ENCODE measurements at regions not wholly inside any gene's neighbourhood (a gene's known extent, or its start where the extent isn't known, plus 50 kb on each side); places are given as distances from the start of the nearest gene placed in this dataset.

DNA sequence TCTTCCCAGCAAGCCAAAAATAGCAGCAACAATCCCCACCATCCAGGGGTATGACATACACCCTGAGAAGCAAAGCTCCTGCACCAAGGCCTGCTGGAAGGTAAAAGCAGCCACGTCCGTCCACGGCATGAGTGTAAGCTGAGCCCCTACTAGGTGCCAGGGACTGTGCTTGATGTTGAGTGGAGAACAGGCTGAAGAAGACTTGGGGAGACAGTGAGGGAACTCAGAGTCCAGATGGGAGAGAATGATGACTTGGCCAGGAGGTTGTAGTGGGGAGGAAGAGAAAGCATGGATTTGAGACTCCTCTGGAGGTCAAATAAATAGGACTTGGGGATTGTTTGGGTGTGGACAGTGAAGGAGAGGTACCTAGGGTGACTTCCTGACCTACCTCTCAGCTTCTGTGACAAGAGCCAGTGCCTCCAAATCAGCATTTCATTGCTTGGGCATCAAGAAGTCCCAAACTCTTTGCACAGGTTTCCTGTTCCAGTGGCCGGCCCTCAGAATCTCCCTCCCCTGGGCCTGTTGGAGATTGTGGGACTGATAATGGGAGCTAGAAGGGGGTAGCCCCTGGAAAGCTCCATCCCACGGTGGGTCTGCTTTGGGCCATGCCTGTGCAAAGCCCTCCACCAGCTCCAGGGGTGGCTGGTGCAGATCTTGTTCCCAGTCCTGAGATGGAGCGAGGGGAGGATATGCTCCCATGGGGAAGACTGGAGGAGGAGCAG lies 58.3 kb upstream of the ADAMTS2 start:
- TF ChIP-seq, protein P1, sequence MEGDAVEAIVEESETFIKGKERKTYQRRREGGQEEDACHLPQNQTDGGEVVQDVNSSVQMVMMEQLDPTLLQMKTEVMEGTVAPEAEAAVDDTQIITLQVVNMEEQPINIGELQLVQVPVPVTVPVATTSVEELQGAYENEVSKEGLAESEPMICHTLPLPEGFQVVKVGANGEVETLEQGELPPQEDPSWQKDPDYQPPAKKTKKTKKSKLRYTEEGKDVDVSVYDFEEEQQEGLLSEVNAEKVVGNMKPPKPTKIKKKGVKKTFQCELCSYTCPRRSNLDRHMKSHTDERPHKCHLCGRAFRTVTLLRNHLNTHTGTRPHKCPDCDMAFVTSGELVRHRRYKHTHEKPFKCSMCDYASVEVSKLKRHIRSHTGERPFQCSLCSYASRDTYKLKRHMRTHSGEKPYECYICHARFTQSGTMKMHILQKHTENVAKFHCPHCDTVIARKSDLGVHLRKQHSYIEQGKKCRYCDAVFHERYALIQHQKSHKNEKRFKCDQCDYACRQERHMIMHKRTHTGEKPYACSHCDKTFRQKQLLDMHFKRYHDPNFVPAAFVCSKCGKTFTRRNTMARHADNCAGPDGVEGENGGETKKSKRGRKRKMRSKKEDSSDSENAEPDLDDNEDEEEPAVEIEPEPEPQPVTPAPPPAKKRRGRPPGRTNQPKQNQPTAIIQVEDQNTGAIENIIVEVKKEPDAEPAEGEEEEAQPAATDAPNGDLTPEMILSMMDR (IDR thresholded peaks at IDR 0.05; ENCODE audit: low read depth, low read length, missing input control) = no peak
- TF ChIP-seq, protein P2, sequence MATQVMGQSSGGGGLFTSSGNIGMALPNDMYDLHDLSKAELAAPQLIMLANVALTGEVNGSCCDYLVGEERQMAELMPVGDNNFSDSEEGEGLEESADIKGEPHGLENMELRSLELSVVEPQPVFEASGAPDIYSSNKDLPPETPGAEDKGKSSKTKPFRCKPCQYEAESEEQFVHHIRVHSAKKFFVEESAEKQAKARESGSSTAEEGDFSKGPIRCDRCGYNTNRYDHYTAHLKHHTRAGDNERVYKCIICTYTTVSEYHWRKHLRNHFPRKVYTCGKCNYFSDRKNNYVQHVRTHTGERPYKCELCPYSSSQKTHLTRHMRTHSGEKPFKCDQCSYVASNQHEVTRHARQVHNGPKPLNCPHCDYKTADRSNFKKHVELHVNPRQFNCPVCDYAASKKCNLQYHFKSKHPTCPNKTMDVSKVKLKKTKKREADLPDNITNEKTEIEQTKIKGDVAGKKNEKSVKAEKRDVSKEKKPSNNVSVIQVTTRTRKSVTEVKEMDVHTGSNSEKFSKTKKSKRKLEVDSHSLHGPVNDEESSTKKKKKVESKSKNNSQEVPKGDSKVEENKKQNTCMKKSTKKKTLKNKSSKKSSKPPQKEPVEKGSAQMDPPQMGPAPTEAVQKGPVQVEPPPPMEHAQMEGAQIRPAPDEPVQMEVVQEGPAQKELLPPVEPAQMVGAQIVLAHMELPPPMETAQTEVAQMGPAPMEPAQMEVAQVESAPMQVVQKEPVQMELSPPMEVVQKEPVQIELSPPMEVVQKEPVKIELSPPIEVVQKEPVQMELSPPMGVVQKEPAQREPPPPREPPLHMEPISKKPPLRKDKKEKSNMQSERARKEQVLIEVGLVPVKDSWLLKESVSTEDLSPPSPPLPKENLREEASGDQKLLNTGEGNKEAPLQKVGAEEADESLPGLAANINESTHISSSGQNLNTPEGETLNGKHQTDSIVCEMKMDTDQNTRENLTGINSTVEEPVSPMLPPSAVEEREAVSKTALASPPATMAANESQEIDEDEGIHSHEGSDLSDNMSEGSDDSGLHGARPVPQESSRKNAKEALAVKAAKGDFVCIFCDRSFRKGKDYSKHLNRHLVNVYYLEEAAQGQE (IDR thresholded peaks at IDR 0.05) = no peak
- no peak for TF ChIP-seq TAF1 (conservative IDR thresholded peaks at IDR 0.05)
- no peak for TF ChIP-seq YY1 (IDR thresholded peaks at IDR 0.05)
- TF ChIP-seq GABPA (IDR thresholded peaks at IDR 0.05 in 1 of 2, conservative IDR thresholded peaks at IDR 0.05 in 1 of 2) = no peak
- no peak for TF ChIP-seq EGR1 (IDR thresholded peaks at IDR 0.05; ENCODE audit: low read depth in 2 of 2)
- no peak for TF ChIP-seq RAD21 (IDR thresholded peaks at IDR 0.05)
- TF ChIP-seq JUND (IDR thresholded peaks at IDR 0.05) = no peak

Data from liver (tissue), 3 donors.